ENCODE measurements at regions not wholly inside any gene's neighbourhood (a gene's known extent, or its start where the extent isn't known, plus 50 kb on each side); places are given as distances from the start of the nearest gene placed in this dataset.

GRCh38 chr5:71922584-71923106, 184.6 kb upstream of the MAP1B start:
- TF ChIP-seq CTCF (conservative IDR thresholded peaks at IDR 0.05; ENCODE audit: low read length) (no peak), EZH2phosphoT487 (IDR thresholded peaks at IDR 0.05; ENCODE audit: borderline replicate concordance) (no peak)

Data from Loucy (cell line).